Keratinocyte (primary cell): ENCODE measurements at regions not wholly inside any gene's neighbourhood (a gene's known extent, or its start where the extent isn't known, plus 50 kb on each side); places are given as distances from the start of the nearest gene placed in this dataset.

ENCODE experiments used
- DNase-seq: peaks from one replicate; pipeline ENCODE4 v3.0.0-alpha.2; 2011; ENCODE audit warnings: low read depth, missing footprints, low spot score
- FAIRE-seq: peaks from 2 replicates; lab custom pipeline; 2011; peaks lifted over from hg19 to GRCh38; lab: Jason Lieb, UNC
- H2AFZ ChIP-seq: 2 replicates; pipeline ENCODE4 v1.6.0; 2012; ENCODE audit warnings: low read length, control low read depth, inconsistent platforms; ENCODE audit not compliant: control insufficient read depth
- H3K27ac ChIP-seq: 2 replicates; pipeline ENCODE4 v1.5.1; 2011; ENCODE audit warnings: low read length; ENCODE audit not compliant: control insufficient read depth, insufficient read depth
- H3K27me3 ChIP-seq: 3 replicates; pipeline ENCODE4 v1.6.0; 2011; ENCODE audit warnings: low read length; ENCODE audit not compliant: control insufficient read depth, insufficient read depth; ENCODE audit errors: extremely low read depth
- H3K36me3 ChIP-seq, 2 experiments: 2 replicates in 1 of 2; 3 replicates in 1 of 2; pipeline ENCODE4 v1.5.1; 2011; ENCODE audit warnings: low read length in 2 of 2, mild to moderate bottlenecking in 1 of 2; ENCODE audit not compliant: control insufficient read depth in 2 of 2, insufficient read depth in 2 of 2; ENCODE audit errors: extremely low read depth in 1 of 2
- H3K4me1 ChIP-seq: 3 replicates; pipeline ENCODE4 v1.5.1; 2011; ENCODE audit warnings: low read length; ENCODE audit not compliant: control insufficient read depth, insufficient read depth; ENCODE audit errors: extremely low read depth
- H3K4me2 ChIP-seq: 3 replicates; pipeline ENCODE4 v1.6.0; 2011; ENCODE audit warnings: low read depth, low read length; ENCODE audit not compliant: control insufficient read depth, insufficient read depth; ENCODE audit errors: extremely low read depth
- H3K4me3 ChIP-seq, 3 experiments: fragments of 200-600 bp in 1 of 3; sonication (generic) in 1 of 3; 2 replicates in 2 of 3; 3 replicates in 1 of 3; pipeline ENCODE4 v1.5.1; 2011 to 2016; ENCODE audit warnings: low read length in 3 of 3, mild to moderate bottlenecking in 3 of 3, control low read depth in 2 of 3, inconsistent platforms in 1 of 3, low read depth in 1 of 3, mixed read lengths in 1 of 3, mixed run types in 1 of 3, moderate library complexity in 1 of 3; ENCODE audit not compliant: control insufficient read depth in 2 of 3, insufficient read depth in 2 of 3; ENCODE audit errors: extremely low read depth in 1 of 3
- H3K79me2 ChIP-seq: 2 replicates; pipeline ENCODE4 v1.6.0; 2012; ENCODE audit warnings: low read length; ENCODE audit not compliant: control insufficient read depth, insufficient read depth
- H3K9ac ChIP-seq: 3 replicates; pipeline ENCODE4 v1.6.0; 2011; ENCODE audit warnings: low read length; ENCODE audit not compliant: control insufficient read depth, insufficient read depth; ENCODE audit errors: extremely low read depth
- H3K9me1 ChIP-seq: 3 replicates; pipeline ENCODE4 v1.6.0; 2011; ENCODE audit warnings: low read length; ENCODE audit not compliant: control insufficient read depth, insufficient read depth; ENCODE audit errors: extremely low read depth
- H3K9me3 ChIP-seq: 2 replicates; pipeline ENCODE4 v1.5.1; 2012; ENCODE audit warnings: low read depth, low read length; ENCODE audit not compliant: control insufficient read depth
- H4K20me1 ChIP-seq: 3 replicates; pipeline ENCODE4 v1.6.0; 2011; ENCODE audit warnings: low read length; ENCODE audit not compliant: control insufficient read depth, insufficient read depth; ENCODE audit errors: extremely low read depth
- CTCF ChIP-seq, 3 experiments: IDR thresholded peaks in 1 of 3; conservative IDR thresholded peaks in 1 of 3; optimal IDR thresholded peaks in 1 of 3; 2 replicates in 2 of 3; 3 replicates in 1 of 3; pipeline versions ENCODE3 to v1.5.1; 2011; ENCODE audit warnings: low read length in 3 of 3, mild to moderate bottlenecking in 3 of 3, moderate library complexity in 2 of 3, control low read depth in 1 of 3, inconsistent platforms in 1 of 3; ENCODE audit not compliant: insufficient read depth in 2 of 3; ENCODE audit errors: extremely low read depth in 1 of 3
- EZH2 ChIP-seq: IDR thresholded peaks from one replicate; pipeline ENCODE4 v1.6.1; 2012; ENCODE audit warnings: inconsistent platforms, mild to moderate bottlenecking, low read length, moderate library complexity
- dilution Hi-C: fragments of 300-500 bp; cut with MboI; formaldehyde crosslinking; loops from one replicate; pipeline ENCODE4 v1.7.0; 2020; ENCODE audit warnings: low sequenced_read_pairs; ENCODE audit not compliant: extremely low pct_ligation_motif_present

GRCh38 chr11:134754521-134755198 lies 342.6 kb upstream of the B3GAT1 start:
- FAIRE-seq (no peak), DNase-seq (no peak)
- H3K36me3 ChIP-seq, result no peaks in the 10 kb centered on the region
- dilution Hi-C loops, result no loop called here
- H3K9ac ChIP-seq, result no peak overlapping the region
- no peak overlapping the region for H3K4me3 ChIP-seq
- no peak for TF ChIP-seq EZH2
- TF ChIP-seq CTCF (optimal IDR thresholded peaks at IDR 0.05 in 1 of 3, IDR thresholded peaks at IDR 0.05 in 1 of 3, conservative IDR thresholded peaks at IDR 0.05 in 1 of 3; ENCODE audit: extremely low read depth in 1 of 3, insufficient read depth in 2 of 3, low read length in 3 of 3), result no peak
- H3K4me2 ChIP-seq, result no peak overlapping the region
- no peaks in the 10 kb centered on the region for H3K79me2 ChIP-seq
- no peaks in the 10 kb centered on the region for H4K20me1 ChIP-seq
- H2AFZ ChIP-seq, result no peak overlapping the region
- no peak overlapping the region for H3K27ac ChIP-seq
- no peaks in the 10 kb centered on the region for H3K4me1 ChIP-seq
- no peaks in the 10 kb centered on the region for H3K27me3 ChIP-seq
- no peaks in the 10 kb centered on the region for H3K9me1 ChIP-seq
- peaks cover 14% of the 10 kb centered on the region for H3K9me3 ChIP-seq

DNA sequence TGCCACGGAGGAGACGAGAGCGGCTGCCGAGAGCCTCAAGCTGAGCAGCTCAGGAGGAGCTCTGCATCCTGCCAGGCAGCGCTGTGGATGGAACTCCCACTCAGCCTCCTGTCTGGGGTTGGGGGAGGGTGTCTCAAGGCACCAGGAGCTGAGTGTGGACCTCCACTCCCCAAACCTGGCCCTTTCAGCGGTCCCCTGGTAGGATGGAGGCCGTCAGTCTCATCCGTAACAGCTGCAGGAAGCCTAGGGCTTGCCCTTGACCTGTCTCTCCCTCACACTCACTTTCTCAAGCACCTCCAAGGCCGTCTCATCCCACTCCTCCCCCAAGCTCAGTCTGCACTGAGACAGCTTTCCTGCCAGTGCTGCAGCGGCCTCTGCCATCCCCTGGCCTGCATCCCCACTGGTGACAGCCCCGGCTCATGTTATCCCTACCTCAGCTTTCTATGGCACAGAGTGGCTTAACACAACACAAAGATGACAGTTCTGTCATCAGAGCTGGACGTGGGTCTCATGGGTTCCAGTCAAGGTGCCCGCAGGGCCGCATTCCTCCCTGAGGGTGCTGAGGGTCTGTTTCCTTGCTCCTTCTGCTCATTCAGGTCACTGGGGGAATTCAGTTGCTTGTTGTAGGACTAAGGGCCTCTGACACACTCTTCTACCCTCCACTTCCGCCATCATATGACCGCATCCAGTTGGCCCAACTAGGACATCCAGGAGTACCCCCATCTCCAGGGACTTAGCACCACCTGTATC lies 341.9 kb upstream of the B3GAT1 start:
- H3K27me3 ChIP-seq, result no peaks in the 10 kb centered on the region
- no peaks in the 10 kb centered on the region for H3K4me1 ChIP-seq
- FAIRE-seq, result no peak

More for the DNA sequence above, 341.9 kb upstream of the B3GAT1 start:
- Histone ChIP-seq H3K4me2 (no peak overlapping the region), H4K20me1 (no peaks in the 10 kb centered on the region), H3K27ac (no peak overlapping the region), H2AFZ (no peak overlapping the region), H3K79me2 (no peaks in the 10 kb centered on the region), H3K4me3 (no peak overlapping the region), H3K9me1 (no peaks in the 10 kb centered on the region), H3K9me3 (peaks cover 10% of the 10 kb centered on the region), H3K36me3 (no peaks in the 10 kb centered on the region), H3K9ac (no peak overlapping the region)
- no peak for DNase-seq
- dilution Hi-C loops, result no loop called here
- TF ChIP-seq EZH2 (no peak), CTCF (optimal IDR thresholded peaks at IDR 0.05 in 1 of 3, IDR thresholded peaks at IDR 0.05 in 1 of 3, conservative IDR thresholded peaks at IDR 0.05 in 1 of 3; ENCODE audit: extremely low read depth in 1 of 3, insufficient read depth in 2 of 3, low read length in 3 of 3) (no peak)
